Smooth muscle cell (in vitro differentiated cells): ENCODE measurements at regions not wholly inside any gene's neighbourhood (a gene's known extent, or its start where the extent isn't known, plus 50 kb on each side); places are given as distances from the start of the nearest gene placed in this dataset.
"Not testable (repeated sequence)": the region's sequence is repeated elsewhere in the genome, so short reads cannot be mapped to it uniquely, and the experiment has no call there.

Experiments used
- DNase-seq: peaks from one replicate; lab custom pipeline; 2025; ENCODE audit not compliant: unreplicated experiment; lab: John Stamatoyannopoulos, UW
- H2AFZ ChIP-seq: fragments of 200-600 bp; sonication (generic); 2 replicates; pipeline ENCODE4 v1.6.0; 2016; ENCODE audit warnings: antibody characterized with exemption, low read depth, mild to moderate bottlenecking
- H3F3A ChIP-seq: fragments of 200-600 bp; sonication (generic); 2 replicates; pipeline ENCODE4 v1.6.0; 2017; ENCODE audit warnings: antibody characterized with exemption, low read depth
- H3K27ac ChIP-seq: fragments of 200-600 bp; sonication (generic); 2 replicates; pipeline ENCODE4 v1.5.1; 2016; ENCODE audit warnings: low read depth, mild to moderate bottlenecking
- H3K27me3 ChIP-seq: fragments of 200-600 bp; sonication (generic); 2 replicates; pipeline ENCODE4 v1.6.1; 2016; ENCODE audit warnings: low read depth, mild to moderate bottlenecking
- H3K36me3 ChIP-seq: fragments of 200-600 bp; sonication (generic); 2 replicates; pipeline ENCODE4 v1.5.1; 2016; ENCODE audit warnings: low read depth
- H3K4me1 ChIP-seq: fragments of 200-600 bp; sonication (generic); 2 replicates; pipeline ENCODE4 v1.5.1; 2016; ENCODE audit warnings: low read depth
- H3K4me2 ChIP-seq: fragments of 200-600 bp; sonication (generic); 2 replicates; pipeline ENCODE4 v1.6.0; 2016; ENCODE audit warnings: mild to moderate bottlenecking
- H3K4me3 ChIP-seq: fragments of 200-600 bp; sonication (generic); 2 replicates; pipeline ENCODE4 v1.5.1; 2016; ENCODE audit warnings: mild to moderate bottlenecking
- H3K79me2 ChIP-seq: fragments of 200-600 bp; sonication (generic); 2 replicates; pipeline ENCODE4 v1.6.0; 2016; ENCODE audit warnings: low read depth, mild to moderate bottlenecking
- H3K9ac ChIP-seq: fragments of 200-600 bp; sonication (generic); 2 replicates; pipeline ENCODE4 v1.6.0; 2016; ENCODE audit warnings: low read depth
- H3K9me3 ChIP-seq: fragments of 200-600 bp; sonication (generic); replicated peaks from 2 replicates; pipeline ENCODE4 v1.5.1; 2016; ENCODE audit warnings: low read depth
- H4K20me1 ChIP-seq: fragments of 200-600 bp; sonication (generic); 2 replicates; pipeline ENCODE4 v1.6.0; 2016; ENCODE audit warnings: low read depth
- WGBS: methylation state at CpG from one replicate; pipeline ENCODE4 v1.1.7; 2016; ENCODE audit warnings: low lambda C conversion rate; 5-methylcytosine and 5-hydroxymethylcytosine counted together
- TF ChIP-seq, protein P1 (sequence below): fragments of 200-600 bp; sonication (generic); IDR thresholded peaks from 2 replicates; pipeline ENCODE4 v1.5.1; 2017; ENCODE audit warnings: borderline replicate concordance, mild to moderate bottlenecking, antibody characterized with exemption; ENCODE audit not compliant: insufficient read depth, poor library complexity, severe bottlenecking

DNA sequence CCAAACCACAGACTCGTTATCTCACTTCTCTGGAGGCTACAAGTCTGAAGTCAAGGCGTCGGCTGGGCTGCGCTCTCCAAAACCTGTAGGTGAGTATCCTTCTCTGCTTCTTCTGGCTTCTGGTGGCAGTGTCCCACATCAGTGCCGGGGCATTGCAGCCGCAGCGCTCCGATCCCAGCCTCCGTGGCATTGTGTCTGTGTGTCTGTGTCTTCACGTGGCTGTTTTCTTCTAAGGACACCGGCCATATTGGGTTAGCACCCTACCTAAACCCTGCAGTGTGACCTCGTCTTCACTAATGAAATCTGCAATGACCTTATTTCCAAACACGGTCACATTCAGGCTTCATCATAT lies 584.9 kb upstream of the COBL start:
- Histone ChIP-seq H3K4me3 (no peak overlapping the region), H3K36me3 (no peaks in the 10 kb centered on the region), H3K79me2 (no peaks in the 10 kb centered on the region), H4K20me1 (no peaks in the 10 kb centered on the region), H3K9ac (no peak overlapping the region), H3K9me3 (no peaks in the 10 kb centered on the region), H3K4me1 (no peaks in the 10 kb centered on the region), H3F3A (no peaks in the 10 kb centered on the region), H3K4me2 (no peak overlapping the region), H3K27ac (no peak overlapping the region), H3K27me3 (no peaks in the 10 kb centered on the region), H2AFZ (no peak overlapping the region)
- WGBS = 86% methylated on average over 13 of the region's 13 CpGs
- TF ChIP-seq, protein P1, sequence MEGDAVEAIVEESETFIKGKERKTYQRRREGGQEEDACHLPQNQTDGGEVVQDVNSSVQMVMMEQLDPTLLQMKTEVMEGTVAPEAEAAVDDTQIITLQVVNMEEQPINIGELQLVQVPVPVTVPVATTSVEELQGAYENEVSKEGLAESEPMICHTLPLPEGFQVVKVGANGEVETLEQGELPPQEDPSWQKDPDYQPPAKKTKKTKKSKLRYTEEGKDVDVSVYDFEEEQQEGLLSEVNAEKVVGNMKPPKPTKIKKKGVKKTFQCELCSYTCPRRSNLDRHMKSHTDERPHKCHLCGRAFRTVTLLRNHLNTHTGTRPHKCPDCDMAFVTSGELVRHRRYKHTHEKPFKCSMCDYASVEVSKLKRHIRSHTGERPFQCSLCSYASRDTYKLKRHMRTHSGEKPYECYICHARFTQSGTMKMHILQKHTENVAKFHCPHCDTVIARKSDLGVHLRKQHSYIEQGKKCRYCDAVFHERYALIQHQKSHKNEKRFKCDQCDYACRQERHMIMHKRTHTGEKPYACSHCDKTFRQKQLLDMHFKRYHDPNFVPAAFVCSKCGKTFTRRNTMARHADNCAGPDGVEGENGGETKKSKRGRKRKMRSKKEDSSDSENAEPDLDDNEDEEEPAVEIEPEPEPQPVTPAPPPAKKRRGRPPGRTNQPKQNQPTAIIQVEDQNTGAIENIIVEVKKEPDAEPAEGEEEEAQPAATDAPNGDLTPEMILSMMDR = no peak
- DNase-seq = no peak

DNA sequence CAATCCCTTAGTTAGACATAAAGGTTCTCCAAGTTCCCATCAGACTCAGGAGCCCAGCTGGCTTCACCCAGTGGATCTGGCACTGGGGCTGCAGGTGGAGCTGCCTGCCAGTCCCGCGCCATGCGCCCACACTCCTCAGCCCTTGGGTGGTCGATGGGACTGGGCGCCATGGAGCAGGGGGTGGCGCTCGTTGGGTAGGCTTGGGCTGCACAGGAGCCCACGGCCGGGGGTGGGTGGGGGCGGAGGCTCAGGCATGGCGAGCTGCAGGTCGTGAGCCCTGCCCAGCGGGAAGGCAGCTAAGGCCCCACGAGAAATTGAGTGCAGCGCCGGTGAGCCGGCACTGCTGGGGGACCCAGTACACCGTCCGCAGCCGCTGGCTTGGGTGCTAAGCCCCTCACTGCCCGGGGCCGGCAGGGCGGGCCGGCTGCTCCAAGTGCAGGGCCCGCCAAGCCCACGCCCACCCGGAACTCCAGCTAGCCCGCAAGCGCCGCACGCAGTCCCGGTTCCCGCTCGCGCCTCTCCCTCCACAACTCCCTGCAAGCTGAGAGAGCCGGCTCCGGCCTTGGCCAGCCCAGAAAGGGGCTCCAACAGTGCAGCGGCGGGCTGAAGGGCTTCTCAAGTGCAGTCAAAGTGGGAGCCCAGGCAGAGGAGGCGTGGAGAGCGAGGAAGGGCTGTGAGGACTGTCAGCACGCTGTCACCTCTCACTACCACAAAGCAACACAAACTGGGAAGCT lies 584.3 kb upstream of the COBL start:
- H3K4me1 ChIP-seq, H3F3A ChIP-seq, H3K27me3 ChIP-seq, H3K4me2 ChIP-seq, H3K36me3 ChIP-seq, H4K20me1 ChIP-seq, H3K9me3 ChIP-seq, H3K79me2 ChIP-seq, H3K4me3 ChIP-seq, H3K9ac ChIP-seq, H2AFZ ChIP-seq, H3K27ac ChIP-seq, DNase-seq: not testable (repeated sequence)
- 96% methylated on average over 38 of the region's 42 CpGs for WGBS

DNA sequence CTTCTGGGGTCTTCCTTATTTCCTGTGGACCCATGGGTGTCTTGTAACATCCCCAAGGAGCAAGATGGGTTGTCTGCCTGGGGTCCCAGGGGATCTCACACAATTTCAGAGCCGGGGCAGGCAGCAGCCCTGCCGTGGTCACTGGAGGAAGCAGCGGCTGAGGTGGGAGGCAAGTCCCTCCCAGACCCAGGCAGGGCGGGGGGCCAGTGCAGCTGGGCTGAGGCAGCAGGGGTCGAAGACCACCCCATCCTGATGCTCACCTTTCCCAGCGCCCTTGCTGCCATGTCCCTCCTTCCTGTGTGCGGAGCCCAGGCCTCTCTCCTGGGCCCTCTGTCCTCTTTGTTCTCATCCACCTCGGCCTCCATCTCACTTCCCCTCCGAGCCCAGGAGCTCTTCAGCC lies 583.0 kb upstream of the COBL start:
- H4K20me1 ChIP-seq = no peaks in the 10 kb centered on the region
- TF ChIP-seq, protein P1 = no peak
- no peaks in the 10 kb centered on the region for H3K27me3 ChIP-seq
- no peak overlapping the region for H3K4me3 ChIP-seq
- no peak overlapping the region for H2AFZ ChIP-seq
- WGBS = over 99% methylated on average over 9 of the region's 9 CpGs
- H3K27ac ChIP-seq = no peak overlapping the region
- H3K79me2 ChIP-seq = no peaks in the 10 kb centered on the region
- no peaks in the 10 kb centered on the region for H3K9me3 ChIP-seq
- no peaks in the 10 kb centered on the region for H3F3A ChIP-seq
- no peak for DNase-seq
- H3K4me2 ChIP-seq = no peak overlapping the region
- no peak overlapping the region for H3K9ac ChIP-seq
- no peaks in the 10 kb centered on the region for H3K4me1 ChIP-seq
- H3K36me3 ChIP-seq = no peaks in the 10 kb centered on the region

DNA sequence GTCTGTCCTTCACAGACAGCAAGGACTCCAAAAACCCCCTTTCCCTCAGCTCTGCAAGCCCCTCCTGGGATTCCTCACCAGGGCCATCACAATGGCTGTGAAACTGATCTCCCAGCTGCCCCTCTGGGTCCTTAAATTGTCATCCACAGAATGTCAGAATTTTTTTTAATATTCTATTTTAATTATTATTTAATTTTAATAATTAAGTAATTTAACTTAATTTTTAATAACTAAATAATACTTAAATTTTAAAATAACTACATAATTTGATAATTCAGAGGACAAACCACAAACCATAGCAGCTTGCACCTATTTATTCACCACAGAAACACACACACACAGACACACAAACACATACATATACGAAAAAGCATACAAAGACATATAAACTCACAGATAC lies 565.8 kb upstream of the COBL start:
- Histone ChIP-seq H3K27me3 (no peaks in the 10 kb centered on the region), H3K4me2 (no peak overlapping the region), H3K9ac (no peak overlapping the region), H3K36me3 (no peaks in the 10 kb centered on the region), H2AFZ (no peak overlapping the region), H3K79me2 (no peaks in the 10 kb centered on the region), H3K4me3 (no peak overlapping the region), H3K9me3 (no peaks in the 10 kb centered on the region), H3F3A (no peaks in the 10 kb centered on the region), H4K20me1 (no peaks in the 10 kb centered on the region), H3K4me1 (no peaks in the 10 kb centered on the region), H3K27ac (no peak overlapping the region)
- 94% methylated on average over 1 of the region's 1 CpG for WGBS
- no peak for DNase-seq
- TF ChIP-seq, protein P1 = no peak
